Lower leg skin (tissue), 4 donors: ENCODE measurements at regions not wholly inside any gene's neighbourhood (a gene's known extent, or its start where the extent isn't known, plus 50 kb on each side); places are given as distances from the start of the nearest gene placed in this dataset.

Source experiments
- DNase-seq, 2 donors: peaks; one replicate each; pipeline ENCODE4 v3.0.0-alpha.2; 2019; ENCODE audit warnings: low spot score in 2 of 2
- H3K4me3 ChIP-seq: fragments of 200-600 bp; sonication (generic); 2 replicates; pipeline ENCODE4 v1.5.1; 2017; ENCODE audit warnings: mild to moderate bottlenecking, low read depth; ENCODE audit not compliant: poor library complexity, severe bottlenecking
- POLR2A ChIP-seq, 2 donors: fragments of 450-650 bp; IDR thresholded peaks; one replicate each; pipeline ENCODE4 v1.6.1; 2016 to 2017; ENCODE audit warnings: antibody characterized with exemption in 2 of 2, mild to moderate bottlenecking in 1 of 2, moderate library complexity in 1 of 2
- WGBS, 2 donors: methylation state at CpG; one replicate each; pipeline ENCODE4 v1.1.5; 2018; 5-methylcytosine and 5-hydroxymethylcytosine counted together
- intact Hi-C: fragments of 100-400 bp; cut with DNase I; formaldehyde crosslinking; loops from one replicate; pipeline ENCODE4 v1.15.0; 2023; ENCODE audit warnings: low total_unique reads
- TF ChIP-seq, protein P1 (sequence below), 3 donors: fragments of 450-650 bp; IDR thresholded peaks; one replicate each; pipeline ENCODE4 v1.5.1; 2016; ENCODE audit warnings: antibody characterized with exemption in 3 of 3, mild to moderate bottlenecking in 3 of 3, moderate library complexity in 2 of 3

DNA sequence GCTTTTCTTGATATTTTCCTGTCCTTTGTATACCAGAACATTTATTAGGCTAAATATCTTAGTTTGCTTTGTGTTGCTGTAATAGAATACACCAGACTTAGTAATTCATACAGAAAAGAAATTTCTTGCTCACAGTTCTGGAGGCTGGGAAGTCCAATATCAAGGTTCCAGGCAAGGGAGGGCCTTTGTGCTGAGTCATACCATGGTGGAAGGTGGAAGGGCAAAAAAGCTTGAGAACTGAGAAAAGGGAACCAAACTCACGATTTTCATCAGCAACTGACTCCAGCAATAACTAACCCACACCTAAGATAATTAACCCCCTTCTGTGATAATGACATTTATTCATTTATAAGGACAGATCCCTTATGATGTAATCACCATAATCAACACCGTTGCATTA is 496.9 kb upstream of the SUCLG2 start:
- 68 to 81% methylated on average over 2 of the region's 2 CpGs for WGBS, 2 donors
- TF ChIP-seq, protein P1, sequence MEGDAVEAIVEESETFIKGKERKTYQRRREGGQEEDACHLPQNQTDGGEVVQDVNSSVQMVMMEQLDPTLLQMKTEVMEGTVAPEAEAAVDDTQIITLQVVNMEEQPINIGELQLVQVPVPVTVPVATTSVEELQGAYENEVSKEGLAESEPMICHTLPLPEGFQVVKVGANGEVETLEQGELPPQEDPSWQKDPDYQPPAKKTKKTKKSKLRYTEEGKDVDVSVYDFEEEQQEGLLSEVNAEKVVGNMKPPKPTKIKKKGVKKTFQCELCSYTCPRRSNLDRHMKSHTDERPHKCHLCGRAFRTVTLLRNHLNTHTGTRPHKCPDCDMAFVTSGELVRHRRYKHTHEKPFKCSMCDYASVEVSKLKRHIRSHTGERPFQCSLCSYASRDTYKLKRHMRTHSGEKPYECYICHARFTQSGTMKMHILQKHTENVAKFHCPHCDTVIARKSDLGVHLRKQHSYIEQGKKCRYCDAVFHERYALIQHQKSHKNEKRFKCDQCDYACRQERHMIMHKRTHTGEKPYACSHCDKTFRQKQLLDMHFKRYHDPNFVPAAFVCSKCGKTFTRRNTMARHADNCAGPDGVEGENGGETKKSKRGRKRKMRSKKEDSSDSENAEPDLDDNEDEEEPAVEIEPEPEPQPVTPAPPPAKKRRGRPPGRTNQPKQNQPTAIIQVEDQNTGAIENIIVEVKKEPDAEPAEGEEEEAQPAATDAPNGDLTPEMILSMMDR (IDR thresholded peaks at IDR 0.05), result no peak
- no peak for TF ChIP-seq POLR2A (IDR thresholded peaks at IDR 0.05)
- intact Hi-C loops, result no loop called here
- DNase-seq, result no peak
- no peak overlapping the region for H3K4me3 ChIP-seq

DNA sequence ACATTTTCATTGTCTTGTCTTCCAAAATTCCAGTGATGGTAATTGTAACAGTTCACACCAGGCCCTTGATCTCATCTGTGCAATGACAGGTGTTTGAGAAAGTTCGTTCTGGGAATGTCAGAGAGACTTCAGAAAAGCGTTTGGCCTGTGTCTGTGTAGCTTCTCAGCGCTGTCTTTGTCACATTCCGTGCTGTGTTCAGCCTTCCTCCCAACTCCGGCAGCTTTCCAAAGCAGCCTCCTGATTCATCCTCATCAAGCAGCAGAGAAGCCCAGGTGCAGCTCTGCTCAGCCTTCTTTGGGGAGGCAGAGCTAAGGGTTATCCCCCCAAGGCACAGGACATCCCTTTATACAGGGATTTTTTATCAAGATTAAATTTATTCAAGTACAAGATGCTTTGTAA is 494.0 kb upstream of the SUCLG2 start:
- intact Hi-C loops, result loop anchor here (1.0 kb wide), 1 partner anchor 46 kb away; no protein-coding TSS in a partner anchor
- TF ChIP-seq, protein P1 (IDR thresholded peaks at IDR 0.05), result no peak
- no peak for TF ChIP-seq POLR2A (IDR thresholded peaks at IDR 0.05)
- DNase-seq, result no peak
- WGBS, 2 donors, result 60 to 74% methylated on average over 5 of the region's 5 CpGs
- H3K4me3 ChIP-seq, result no peak overlapping the region

DNA sequence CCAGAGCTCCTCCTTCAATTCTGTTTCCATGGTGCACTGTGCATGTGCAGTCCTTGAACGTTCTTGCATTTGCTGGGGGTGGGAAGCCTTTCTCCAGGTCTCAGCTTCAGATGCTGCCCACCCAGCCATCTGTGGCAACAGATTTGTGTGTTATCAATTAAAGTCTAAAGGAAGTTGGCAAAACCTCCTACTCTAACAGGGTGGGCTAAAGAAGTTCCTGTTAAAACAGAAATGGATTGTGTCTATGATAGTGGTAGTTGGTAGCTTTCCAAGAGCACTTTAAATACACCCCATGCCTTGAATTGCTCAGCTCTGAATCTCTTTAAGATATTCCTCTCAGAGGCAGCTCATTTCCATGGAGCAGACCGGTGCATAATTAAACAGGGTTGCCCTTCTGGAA is 488.0 kb upstream of the SUCLG2 start:
- H3K4me3 ChIP-seq, result no peak overlapping the region
- 45 to 63% methylated on average over 2 of the region's 2 CpGs for WGBS, 2 donors
- intact Hi-C loops, result no loop called here
- no peak for DNase-seq
- TF ChIP-seq, protein P1 (IDR thresholded peaks at IDR 0.05), result no peak
- TF ChIP-seq POLR2A (IDR thresholded peaks at IDR 0.05), result no peak

- 81 to 83% methylated on average over 3 of the region's 3 CpGs for WGBS, 2 donors
- DNase-seq, result no peak
- intact Hi-C loops, result no loop called here
- no peak overlapping the region for H3K4me3 ChIP-seq
- TF ChIP-seq, protein P1 (IDR thresholded peaks at IDR 0.05), result no peak
- no peak for TF ChIP-seq POLR2A (IDR thresholded peaks at IDR 0.05)
Observed at GRCh38 chr3:68139897-68140296, 485.5 kb upstream of the SUCLG2 start.

- intact Hi-C loops, result no loop called here
- TF ChIP-seq POLR2A (IDR thresholded peaks at IDR 0.05), result no peak
- TF ChIP-seq, protein P1 (IDR thresholded peaks at IDR 0.05), result no peak
- no peak for DNase-seq
- H3K4me3 ChIP-seq, result no peak overlapping the region
- 51 to 55% methylated on average over 7 of the region's 7 CpGs for WGBS, 2 donors
Observed at GRCh38 chr3:68136411-68136810, 482.0 kb upstream of the SUCLG2 start.

- intact Hi-C loops, result no loop called here
- TF ChIP-seq POLR2A (IDR thresholded peaks at IDR 0.05), result no peak
- H3K4me3 ChIP-seq, result no peak overlapping the region
- WGBS, 2 donors, result 21 to 26% methylated on average over 1 of the region's 1 CpG
- no peak for DNase-seq
Observed at GRCh38 chr3:68135067-68135466, 480.7 kb upstream of the SUCLG2 start.
